ENCODE measurements at regions not wholly inside any gene's neighbourhood (a gene's known extent, or its start where the extent isn't known, plus 50 kb on each side); places are given as distances from the start of the nearest gene placed in this dataset.
A peak's percentile ranks its signal among the peaks of the same experiment; 100 is the strongest.

GRCh38 chr18:43772907-43773306 is 495.6 kb upstream of the SYT4 start:
- ATAC-seq (peak; percentile 35), DNase-seq (no peak)
- no peaks in the 10 kb centered on the region for H3K9me3 ChIP-seq
- H3K27me3 ChIP-seq: no peaks in the 10 kb centered on the region
- H3K36me3 ChIP-seq: no peaks in the 10 kb centered on the region
- no peak overlapping the region for H3K4me3 ChIP-seq
- peaks cover 9% of the 10 kb centered on the region for H3K4me1 ChIP-seq
- intact Hi-C loops (cut with DNase I): no loop called here
- H3K27ac ChIP-seq: no peak overlapping the region
- TF ChIP-seq, protein P1, sequence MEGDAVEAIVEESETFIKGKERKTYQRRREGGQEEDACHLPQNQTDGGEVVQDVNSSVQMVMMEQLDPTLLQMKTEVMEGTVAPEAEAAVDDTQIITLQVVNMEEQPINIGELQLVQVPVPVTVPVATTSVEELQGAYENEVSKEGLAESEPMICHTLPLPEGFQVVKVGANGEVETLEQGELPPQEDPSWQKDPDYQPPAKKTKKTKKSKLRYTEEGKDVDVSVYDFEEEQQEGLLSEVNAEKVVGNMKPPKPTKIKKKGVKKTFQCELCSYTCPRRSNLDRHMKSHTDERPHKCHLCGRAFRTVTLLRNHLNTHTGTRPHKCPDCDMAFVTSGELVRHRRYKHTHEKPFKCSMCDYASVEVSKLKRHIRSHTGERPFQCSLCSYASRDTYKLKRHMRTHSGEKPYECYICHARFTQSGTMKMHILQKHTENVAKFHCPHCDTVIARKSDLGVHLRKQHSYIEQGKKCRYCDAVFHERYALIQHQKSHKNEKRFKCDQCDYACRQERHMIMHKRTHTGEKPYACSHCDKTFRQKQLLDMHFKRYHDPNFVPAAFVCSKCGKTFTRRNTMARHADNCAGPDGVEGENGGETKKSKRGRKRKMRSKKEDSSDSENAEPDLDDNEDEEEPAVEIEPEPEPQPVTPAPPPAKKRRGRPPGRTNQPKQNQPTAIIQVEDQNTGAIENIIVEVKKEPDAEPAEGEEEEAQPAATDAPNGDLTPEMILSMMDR (IDR thresholded peaks at IDR 0.05): no peak

GRCh38 chr18:43774497-43774896 is 497.2 kb upstream of the SYT4 start:
- Histone ChIP-seq H3K36me3 (no peaks in the 10 kb centered on the region), H3K27me3 (no peaks in the 10 kb centered on the region), H3K4me3 (no peak overlapping the region), H3K9me3 (no peaks in the 10 kb centered on the region), H3K27ac (no peak overlapping the region), H3K4me1 (peaks cover 9% of the 10 kb centered on the region)
- intact Hi-C loops (cut with DNase I): no loop called here
- DNase-seq (no peak), ATAC-seq (no peak)
- TF ChIP-seq, protein P1 (IDR thresholded peaks at IDR 0.05): no peak

GRCh38 chr18:43775591-43775990 is 498.3 kb upstream of the SYT4 start:
- Histone ChIP-seq H3K4me3 (no peak overlapping the region), H3K36me3 (no peaks in the 10 kb centered on the region), H3K4me1 (peaks cover 9% of the 10 kb centered on the region), H3K9me3 (no peaks in the 10 kb centered on the region), H3K27me3 (no peaks in the 10 kb centered on the region), H3K27ac (no peak overlapping the region)
- intact Hi-C loops (cut with DNase I): no loop called here
- no peak for DNase-seq
- TF ChIP-seq, protein P1 (IDR thresholded peaks at IDR 0.05): no peak
- ATAC-seq: no peak

GRCh38 chr18:43776997-43777396 is 499.7 kb upstream of the SYT4 start:
- DNase-seq: no peak
- H3K27me3 ChIP-seq: no peaks in the 10 kb centered on the region
- TF ChIP-seq, protein P1 (IDR thresholded peaks at IDR 0.05): no peak
- intact Hi-C loops (cut with DNase I): no loop called here
- H3K9me3 ChIP-seq: no peaks in the 10 kb centered on the region
- H3K4me1 ChIP-seq: peaks cover 9% of the 10 kb centered on the region
- H3K4me3 ChIP-seq: no peak overlapping the region
- H3K27ac ChIP-seq: no peak overlapping the region
- ATAC-seq: no peak
- no peaks in the 10 kb centered on the region for H3K36me3 ChIP-seq

- H3K27ac ChIP-seq: no peak overlapping the region
- peaks cover 6% of the 10 kb centered on the region for H3K4me1 ChIP-seq
- DNase-seq (no peak), ATAC-seq (no peak)
- no peaks in the 10 kb centered on the region for H3K9me3 ChIP-seq
- intact Hi-C loops (cut with DNase I): no loop called here
- no peaks in the 10 kb centered on the region for H3K27me3 ChIP-seq
- TF ChIP-seq, protein P1 (IDR thresholded peaks at IDR 0.05): no peak
- H3K4me3 ChIP-seq: no peak overlapping the region
- no peaks in the 10 kb centered on the region for H3K36me3 ChIP-seq
These were observed 500.5 kb upstream of the SYT4 start for GRCh38 chr18:43777636-43778304.

All from upper lobe of right lung (tissue), 1 donor.